A673 (cell line): ENCODE measurements at regions not wholly inside any gene's neighbourhood (a gene's known extent, or its start where the extent isn't known, plus 50 kb on each side); places are given as distances from the start of the nearest gene placed in this dataset.

Source experiments
- BruUV-seq: library from RNA; stranded (reverse); fragments of 400-500 nt; replicated peaks from 2 replicates; lab custom pipeline; 2021; lab: Mats Ljungman, UMichigan
- CTCF ChIA-PET: fragments of 300-600 bp; sonication (Branson Sonifier 250); formaldehyde crosslinking; loops from one replicate; lab custom pipeline; 2022; ENCODE audit warnings: antibody characterized with exemption; lab: Charles Lee
- POLR2A ChIA-PET: fragments of 300-600 bp; sonication (Branson Sonifier 250); formaldehyde crosslinking; loops from one replicate; lab custom pipeline; 2022; ENCODE audit warnings: antibody characterized with exemption; ENCODE audit not compliant: low non-redundant PET; lab: Charles Lee
- DNase-seq: peaks from one replicate; pipeline ENCODE4 v3.0.0-alpha.2; 2015; ENCODE audit warnings: low spot score
- H3K27ac ChIP-seq: fragments of 200-600 bp; sonication (generic); 2 replicates; pipeline ENCODE4 v1.5.1; 2016; ENCODE audit warnings: mixed run types, low read depth, mild to moderate bottlenecking, mixed read lengths, antibody characterized with exemption, low read length; ENCODE audit not compliant: poor library complexity, severe bottlenecking
- H3K27me3 ChIP-seq: fragments of 200-600 bp; sonication (generic); replicated peaks from 2 replicates; pipeline ENCODE4 v1.6.1; 2017; ENCODE audit warnings: mixed run types, low read depth, mild to moderate bottlenecking, mixed read lengths, antibody characterized with exemption, low read length; ENCODE audit not compliant: insufficient read depth, poor library complexity
- H3K36me3 ChIP-seq: fragments of 200-600 bp; sonication (generic); 2 replicates; pipeline ENCODE4 v1.6.1; 2016; ENCODE audit warnings: mixed run types, mild to moderate bottlenecking, mixed read lengths, antibody characterized with exemption, low read length; ENCODE audit not compliant: insufficient read depth, poor library complexity, severe bottlenecking
- H3K4me1 ChIP-seq: fragments of 200-600 bp; sonication (generic); 2 replicates; pipeline ENCODE4 v1.6.1; 2017; ENCODE audit warnings: mixed run types, mild to moderate bottlenecking, mixed read lengths, antibody characterized with exemption, low read length; ENCODE audit not compliant: insufficient read depth, poor library complexity, severe bottlenecking
- H3K4me3 ChIP-seq: fragments of 200-600 bp; sonication (generic); 2 replicates; pipeline ENCODE4 v1.5.1; 2016; ENCODE audit warnings: low read depth, mixed run types, mild to moderate bottlenecking, mixed read lengths, low read length; ENCODE audit not compliant: poor library complexity, severe bottlenecking
- H3K9me3 ChIP-seq: fragments of 200-600 bp; sonication (generic); 2 replicates; pipeline ENCODE4 v1.6.1; 2016; ENCODE audit warnings: mixed run types, low read depth, mild to moderate bottlenecking, mixed read lengths, antibody characterized with exemption, low read length; ENCODE audit not compliant: poor library complexity, severe bottlenecking
- CTCF ChIP-seq: fragments of 300-800, 200-600 bp; sonication (generic); conservative IDR thresholded peaks from 2 replicates; pipeline ENCODE4 v1.5.1; 2017; ENCODE audit warnings: low read depth, mild to moderate bottlenecking, antibody characterized with exemption, low read length, moderate library complexity, mixed read lengths
- EZH2 ChIP-seq: fragments of 200-600 bp; sonication (generic); IDR thresholded peaks from 2 replicates; pipeline ENCODE4 v1.6.1; 2017; ENCODE audit warnings: borderline replicate concordance, low read depth, mild to moderate bottlenecking, mixed read lengths, antibody characterized with exemption, low read length; ENCODE audit not compliant: poor library complexity, severe bottlenecking
- intact Hi-C: fragments of 100-400 bp; cut with micrococcal nuclease; formaldehyde crosslinking; loops from one replicate; pipeline ENCODE4 v1.10.0; 2022; ENCODE audit not compliant: unreplicated experiment

DNA sequence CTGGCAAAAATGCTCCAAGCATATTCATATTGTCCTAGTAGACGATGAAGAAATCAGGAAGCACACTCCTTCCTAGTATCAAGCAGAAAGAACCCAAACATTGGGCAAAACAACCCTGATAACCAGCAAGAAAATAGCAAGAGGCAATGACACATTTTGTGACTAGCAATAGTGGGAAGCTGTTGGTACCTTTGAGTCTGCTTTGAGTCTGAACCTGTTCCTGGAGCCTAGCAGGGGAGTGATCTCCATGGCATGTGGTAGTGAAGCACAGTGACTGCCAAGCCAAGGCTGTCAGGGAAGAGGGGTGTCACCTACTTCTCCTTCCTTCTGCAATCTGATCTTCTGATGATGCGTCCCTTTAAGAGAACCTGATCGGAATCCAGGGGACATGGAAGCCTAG is 533.9 kb downstream of the VRK1 start:
- H3K27ac ChIP-seq: no peak overlapping the region
- ChIA-PET POLR2A (no interaction called here), CTCF (no interaction called here)
- TF ChIP-seq CTCF (no peak), EZH2 (no peak)
- BruUV-seq: no TSS peak
- H3K36me3 ChIP-seq: no peaks in the 10 kb centered on the region
- intact Hi-C loops: no loop called here
- H3K27me3 ChIP-seq: no peaks in the 10 kb centered on the region
- no peaks in the 10 kb centered on the region for H3K9me3 ChIP-seq
- no peak for DNase-seq
- H3K4me3 ChIP-seq: no peak overlapping the region
- peaks cover 4% of the 10 kb centered on the region for H3K4me1 ChIP-seq

DNA sequence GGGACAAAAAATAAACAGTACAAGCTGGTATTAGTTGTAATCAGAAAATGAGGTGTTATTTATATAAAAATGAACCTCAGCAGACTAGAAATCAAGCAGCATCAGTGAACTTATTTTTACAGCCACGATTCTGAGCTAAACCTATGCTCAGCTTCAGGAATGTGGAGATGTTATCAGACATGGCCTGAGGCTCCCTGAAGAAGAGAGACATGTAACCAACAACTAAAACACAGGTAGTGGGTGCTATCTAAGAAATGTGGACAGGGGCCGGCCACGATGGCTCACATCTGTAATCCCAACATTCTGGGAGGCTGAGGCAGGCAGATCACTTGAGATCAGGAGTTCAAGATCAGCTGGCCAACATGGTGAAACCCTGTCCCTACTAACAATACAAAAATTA is 534.3 kb downstream of the VRK1 start:
- BruUV-seq: no TSS peak
- TF ChIP-seq EZH2 (no peak), CTCF (no peak)
- Histone ChIP-seq H3K9me3 (no peaks in the 10 kb centered on the region), H3K27ac (no peak overlapping the region), H3K36me3 (no peaks in the 10 kb centered on the region), H3K4me1 (peaks cover 4% of the 10 kb centered on the region), H3K4me3 (no peak overlapping the region), H3K27me3 (no peaks in the 10 kb centered on the region)
- intact Hi-C loops: no loop called here
- ChIA-PET POLR2A (no interaction called here), CTCF (no interaction called here)
- DNase-seq: no peak

- Histone ChIP-seq H3K4me3 (no peak overlapping the region), H3K4me1 (peaks cover 4% of the 10 kb centered on the region), H3K27ac (no peak overlapping the region), H3K36me3 (no peaks in the 10 kb centered on the region), H3K9me3 (peaks cover 3% of the 10 kb centered on the region), H3K27me3 (no peaks in the 10 kb centered on the region)
- no TSS peak for BruUV-seq
- intact Hi-C loops: no loop called here
- ChIA-PET POLR2A (no interaction called here), CTCF (no interaction called here)
- TF ChIP-seq EZH2: no peak
- no peak for TF ChIP-seq CTCF
- no peak for DNase-seq
Observed at GRCh38 chr14:97336179-97336578, 539.0 kb downstream of the VRK1 start.
